ENCODE measurements at regions not wholly inside any gene's neighbourhood (a gene's known extent, or its start where the extent isn't known, plus 50 kb on each side); places are given as distances from the start of the nearest gene placed in this dataset.

- DNase-seq (ENCODE audit: low read depth in 2 of 2), result no peak
These were observed 458.7 kb downstream of the LPIN1 start for GRCh38 chr2:12205086-12205485.

GRCh38 chr2:12207491-12207890, 461.1 kb downstream of the LPIN1 start:
- no peak for DNase-seq (ENCODE audit: low read depth in 2 of 2)

- DNase-seq (ENCODE audit: low read depth in 2 of 2), result no peak
These were observed 463.8 kb downstream of the LPIN1 start for GRCh38 chr2:12210016-12210933.

DNA sequence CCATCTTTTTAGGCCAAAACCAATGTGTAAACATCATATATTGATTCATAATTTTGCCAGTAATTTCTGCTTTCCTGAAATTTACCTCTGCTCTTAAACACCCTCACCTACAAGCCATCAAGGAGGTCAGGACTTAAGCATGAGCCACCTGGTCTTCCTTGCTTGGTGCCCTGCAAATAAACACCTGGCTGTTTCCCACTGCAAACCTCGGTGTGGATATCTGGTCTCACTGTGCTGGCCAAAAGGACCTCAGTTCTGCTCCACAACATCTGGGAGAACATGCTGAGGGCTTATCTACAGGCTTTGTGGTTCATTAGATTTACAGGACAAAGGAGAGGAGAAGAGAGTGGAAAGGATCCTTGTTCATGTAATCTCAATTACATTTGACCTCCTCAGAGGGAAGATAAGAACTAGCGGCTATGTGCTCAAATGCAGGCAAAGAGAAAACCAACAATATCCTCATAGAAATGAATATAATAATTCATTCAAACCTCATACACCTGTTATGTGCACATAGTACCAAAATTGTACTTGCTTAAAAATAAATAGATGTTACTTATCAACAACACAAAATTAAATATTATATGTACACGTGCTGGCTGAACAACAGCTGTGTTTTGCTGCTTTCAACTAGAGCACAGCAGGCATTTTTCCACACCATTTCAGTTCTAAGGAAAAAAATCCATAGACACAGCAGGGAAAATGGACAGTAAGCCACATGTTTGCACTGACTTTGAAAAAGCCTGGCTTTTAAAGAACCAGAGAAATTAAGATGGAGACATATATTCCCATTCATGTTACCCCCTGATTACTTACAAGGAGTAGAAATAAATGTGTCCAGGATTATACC, 465.1 kb downstream of the LPIN1 start:
- no peak for DNase-seq (ENCODE audit: low read depth in 2 of 2)

GRCh38 chr2:12212841-12213597, 466.6 kb downstream of the LPIN1 start:
- DNase-seq (ENCODE audit: low read depth in 2 of 2), result no peak

DNA sequence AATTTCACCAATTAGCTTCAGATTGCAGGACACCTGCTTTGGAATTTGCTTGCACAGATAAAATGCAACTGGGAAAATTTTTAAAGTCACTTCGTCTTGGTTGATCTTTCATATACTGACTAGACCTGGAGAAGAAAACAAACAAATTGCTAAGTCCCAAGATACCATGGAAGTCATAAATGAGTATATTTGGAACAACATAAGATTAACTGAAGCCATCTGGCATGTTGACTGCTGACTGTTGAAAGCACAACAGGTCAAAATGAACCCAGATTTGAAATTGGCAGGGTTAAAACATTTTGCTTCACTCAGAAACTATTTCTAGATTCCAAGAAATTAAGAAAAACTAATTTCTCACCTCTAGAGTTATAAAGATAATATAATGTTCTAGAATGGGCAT, 470.7 kb downstream of the LPIN1 start:
- no peak for DNase-seq (ENCODE audit: low read depth in 2 of 2)

- DNase-seq (ENCODE audit: low read depth in 2 of 2), result no peak
These were observed 473.3 kb downstream of the LPIN1 start for GRCh38 chr2:12219761-12220160.

DNA sequence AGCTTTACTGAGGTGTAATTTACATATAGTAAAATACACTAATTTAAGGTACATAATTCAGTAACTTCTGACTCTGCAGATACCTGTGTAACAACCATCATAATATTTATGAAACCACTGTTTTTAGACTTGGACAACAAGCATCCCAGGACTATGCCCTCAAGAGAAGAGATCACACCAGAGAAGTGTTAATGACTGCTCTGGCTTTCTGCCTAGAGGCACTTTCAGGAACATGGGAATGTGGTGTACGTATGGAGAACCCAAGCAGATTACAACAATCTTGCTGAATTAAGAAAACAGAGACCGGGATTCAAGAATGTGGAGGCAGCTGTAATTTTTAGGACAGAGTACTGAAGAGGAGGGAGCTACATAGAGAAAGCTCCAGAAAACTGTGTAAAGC, 475.2 kb downstream of the LPIN1 start:
- no peak for DNase-seq (ENCODE audit: low read depth in 2 of 2)

DNA sequence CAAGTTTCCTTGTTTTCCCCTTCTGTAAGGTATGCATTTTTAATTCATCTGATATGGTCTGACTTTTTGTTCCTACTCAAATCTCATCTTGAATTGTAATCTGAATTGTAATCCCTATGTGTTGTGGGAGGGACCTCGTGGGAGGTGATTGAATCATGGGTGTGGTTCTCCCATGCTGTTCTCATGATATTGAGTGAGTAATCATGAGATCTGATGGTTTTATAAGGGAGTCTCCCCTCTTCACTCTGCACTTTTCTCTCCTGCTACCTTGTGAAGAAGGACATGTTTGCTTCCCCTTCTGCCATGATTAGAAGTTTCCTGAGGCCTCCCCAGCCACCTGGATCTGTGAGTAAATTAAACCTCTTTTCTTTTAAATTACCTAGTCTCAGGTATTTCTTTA, 476.1 kb downstream of the LPIN1 start:
- DNase-seq (ENCODE audit: low read depth in 2 of 2), result no peak

DNA sequence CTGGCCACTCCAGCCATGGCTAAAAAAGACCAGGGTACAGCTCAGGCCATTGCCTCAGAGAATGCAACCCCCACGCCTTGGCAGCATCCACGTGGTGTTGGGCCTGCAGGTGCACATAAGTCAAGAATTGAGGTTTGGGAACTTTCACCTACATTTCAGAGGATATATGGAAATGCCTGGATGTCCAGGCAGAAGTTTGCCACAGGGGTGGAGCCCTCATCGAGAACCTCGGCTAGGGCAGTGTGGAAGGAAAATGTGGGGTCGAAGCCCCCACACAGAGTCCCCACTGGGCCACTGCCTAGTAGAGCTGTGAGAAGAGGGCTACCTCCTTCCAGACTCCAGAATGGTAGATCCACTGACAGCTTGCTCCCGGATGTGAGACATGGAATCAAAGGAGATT, 477.3 kb downstream of the LPIN1 start:
- DNase-seq (ENCODE audit: low read depth in 2 of 2), result no peak

- DNase-seq (ENCODE audit: low read depth in 2 of 2), result no peak
These were observed 480.2 kb downstream of the LPIN1 start for GRCh38 chr2:12226653-12227052.

GRCh38 chr2:12227941-12228608, 481.6 kb downstream of the LPIN1 start:
- DNase-seq (ENCODE audit: low read depth in 2 of 2), result no peak

DNA sequence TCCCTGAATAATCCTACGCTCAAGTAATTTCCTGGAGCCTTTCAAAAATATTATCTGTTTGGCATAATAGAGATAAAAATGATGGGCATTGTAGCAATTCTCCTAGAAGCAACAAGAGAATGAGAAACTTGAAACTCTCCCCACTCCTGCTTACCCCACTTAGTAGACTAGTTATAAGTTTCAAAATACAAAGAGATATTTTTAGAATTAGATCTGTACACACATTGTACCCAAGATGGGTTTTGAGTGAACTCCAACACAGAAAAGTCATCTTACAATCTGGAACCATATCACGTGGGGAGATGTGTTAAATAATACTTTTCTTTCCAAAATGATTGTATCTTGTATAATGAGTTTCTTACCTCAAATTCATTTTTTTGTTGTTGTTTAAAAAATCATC, 484.9 kb downstream of the LPIN1 start:
- no peak for DNase-seq (ENCODE audit: low read depth in 2 of 2)

DNA sequence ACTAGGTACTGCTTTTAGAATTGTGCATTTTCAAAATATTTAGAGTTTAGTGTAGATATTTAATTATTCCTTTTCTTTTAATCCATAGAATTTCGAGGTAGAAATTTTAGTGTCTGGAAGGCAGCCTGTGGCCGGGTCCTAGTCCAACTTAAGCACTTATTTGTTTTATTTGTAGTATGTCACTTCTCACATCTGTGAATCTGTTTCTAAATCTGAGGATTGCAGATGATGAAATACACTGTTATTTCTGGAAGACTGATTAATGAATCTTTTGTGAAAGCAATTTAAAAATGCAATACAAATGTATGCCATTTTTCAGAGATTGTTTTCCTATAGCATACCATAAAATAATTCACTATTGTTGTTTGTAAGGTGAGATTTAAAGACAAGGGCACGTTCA, 483.9 kb upstream of the TRIB2 start:
- no peak for DNase-seq (ENCODE audit: low read depth in 2 of 2)

DNA sequence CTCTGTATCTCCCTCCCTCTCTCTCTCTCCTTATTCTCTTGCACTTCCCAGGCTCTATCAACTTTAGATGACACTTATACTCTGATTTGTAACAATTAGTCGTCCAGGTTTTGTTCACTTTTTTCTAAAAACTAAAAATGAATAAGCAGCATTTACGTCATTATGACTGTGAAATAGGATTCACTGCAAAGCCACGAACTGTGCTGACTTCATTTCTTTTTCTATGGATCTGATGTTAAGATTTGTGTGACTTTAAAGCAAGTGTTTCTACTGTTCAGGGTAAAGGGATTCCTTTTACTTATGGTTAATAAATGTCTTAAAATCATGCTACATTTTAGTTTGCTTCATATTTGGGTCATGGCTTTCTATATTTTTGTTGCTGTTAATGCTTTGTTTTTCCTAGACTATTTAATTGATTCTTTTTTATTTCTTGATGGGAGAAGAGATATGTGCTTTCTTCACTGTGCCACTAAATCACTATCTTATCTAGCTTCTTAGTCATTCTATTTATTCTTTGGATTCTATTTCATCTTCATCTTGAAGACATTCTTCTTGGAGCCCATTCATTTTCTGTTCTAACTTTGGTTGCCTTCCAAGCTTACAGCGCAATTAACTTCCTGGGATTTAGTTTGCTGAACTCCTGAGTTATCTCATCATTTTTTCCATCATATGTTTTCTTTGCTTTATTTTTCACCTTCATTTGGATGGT, 480.4 kb upstream of the TRIB2 start:
- DNase-seq (ENCODE audit: low read depth in 2 of 2), result no peak

GRCh38 chr2:12240206-12240605, 476.5 kb upstream of the TRIB2 start:
- no peak for DNase-seq (ENCODE audit: low read depth in 2 of 2)

DNA sequence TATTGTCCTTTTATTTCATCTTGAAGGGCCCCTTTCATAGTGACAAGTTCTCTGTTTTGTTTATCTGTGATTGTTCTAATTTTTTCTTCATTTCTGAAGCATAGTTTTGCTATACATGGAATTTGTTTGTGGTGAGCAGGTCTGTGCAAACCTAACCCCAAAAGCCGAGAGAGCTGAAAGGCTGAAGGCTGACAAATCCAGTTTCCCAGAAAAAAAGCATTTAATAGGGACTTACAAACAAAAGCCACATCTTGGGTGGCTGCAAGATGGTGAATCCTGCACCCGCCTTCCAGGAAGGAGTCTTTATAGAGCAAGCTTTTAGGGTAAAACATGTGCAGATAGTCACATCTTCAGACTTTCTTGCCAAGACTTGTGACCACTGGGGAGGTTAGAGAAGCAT, 473.4 kb upstream of the TRIB2 start:
- no peak for DNase-seq (ENCODE audit: low read depth in 2 of 2)

DNA sequence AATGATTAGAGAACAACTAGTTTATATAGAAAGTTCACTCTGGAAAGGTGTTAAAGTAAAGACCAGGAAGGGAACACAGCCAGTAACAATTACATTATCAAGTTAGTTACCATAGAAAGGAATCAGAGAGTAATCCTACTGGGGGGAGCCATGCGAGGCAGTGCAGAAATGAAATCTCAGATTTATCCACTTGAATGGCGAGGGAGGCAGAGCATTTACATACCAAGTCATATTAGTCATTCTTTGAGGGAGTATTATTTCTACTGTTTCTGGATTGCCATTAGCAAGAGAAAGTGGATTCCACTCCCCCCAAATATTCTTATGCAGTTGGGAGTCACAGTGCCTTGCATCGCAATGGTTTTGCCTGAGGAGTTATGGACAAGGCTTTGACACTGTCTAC, 472.7 kb upstream of the TRIB2 start:
- DNase-seq (ENCODE audit: low read depth in 2 of 2), result no peak

- DNase-seq (ENCODE audit: low read depth in 2 of 2), result no peak
These were observed 465.6 kb upstream of the TRIB2 start for GRCh38 chr2:12251121-12251520.

- DNase-seq (ENCODE audit: low read depth in 2 of 2), result no peak
These were observed 465.0 kb upstream of the TRIB2 start for GRCh38 chr2:12251749-12252148.

DNA sequence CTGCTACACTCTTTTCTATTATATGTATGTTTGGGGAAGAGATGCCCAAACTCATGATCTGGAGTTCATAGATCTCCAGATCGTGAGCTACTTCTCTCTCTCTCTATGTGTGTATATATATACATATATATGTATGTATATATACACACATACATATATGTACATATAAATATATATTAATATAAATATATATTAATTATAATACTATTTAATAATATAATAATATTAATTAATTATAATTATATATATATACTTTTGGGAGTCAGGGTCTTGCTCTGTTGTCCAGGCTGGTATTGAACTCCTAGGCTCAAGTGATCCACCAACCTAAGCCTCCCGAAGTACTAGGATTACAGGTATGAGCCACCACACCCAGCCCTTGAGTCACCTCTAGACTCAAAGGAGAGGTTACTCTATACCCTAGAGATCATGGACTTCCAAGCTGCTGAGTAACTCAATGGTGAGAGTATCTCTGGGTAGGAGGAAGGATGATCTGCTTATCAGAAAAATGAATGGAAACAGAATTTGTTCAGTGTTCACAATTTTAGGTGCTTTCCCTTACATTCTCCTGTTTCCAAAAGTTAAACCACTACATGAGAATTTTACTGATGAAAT, 463.5 kb upstream of the TRIB2 start:
- DNase-seq (ENCODE audit: low read depth in 2 of 2), result no peak
